ENCODE measurements at regions not wholly inside any gene's neighbourhood (a gene's known extent, or its start where the extent isn't known, plus 50 kb on each side); places are given as distances from the start of the nearest gene placed in this dataset.

DNA sequence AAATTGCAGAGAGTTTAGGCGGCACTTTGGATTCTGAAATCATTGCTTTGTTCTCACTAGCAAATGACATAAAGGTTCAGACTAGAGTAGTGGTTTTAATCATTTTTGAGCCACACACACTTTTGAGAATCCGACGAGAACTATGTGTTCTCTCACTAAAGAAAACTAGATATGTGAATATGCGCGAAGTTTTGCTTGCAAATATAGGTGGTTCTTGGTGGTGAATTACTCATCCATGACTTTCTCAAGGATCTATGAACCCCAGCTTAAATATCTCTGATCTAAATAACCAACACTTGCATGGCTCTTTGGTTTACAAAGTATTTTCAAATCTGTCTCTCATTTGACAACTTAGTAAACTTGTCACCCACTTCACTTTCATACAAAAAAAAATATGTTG, 54.8 kb downstream of the NOG start:
- WGBS, 2 donors, result 74 to 77% methylated on average over 5 of the region's 5 CpGs
- Histone ChIP-seq H3K4me1 (no peaks in the 10 kb centered on the region), H3K27ac (no peak overlapping the region), H3K4me3 (no peak overlapping the region), H3K36me3 (no peaks in the 10 kb centered on the region), H3K27me3 (no peaks in the 10 kb centered on the region), H3K9me3 (no peaks in the 10 kb centered on the region)
- DNase-seq, result no peak
- FAIRE-seq, result no peak
- no peak for ATAC-seq
- TF ChIP-seq, protein P1, sequence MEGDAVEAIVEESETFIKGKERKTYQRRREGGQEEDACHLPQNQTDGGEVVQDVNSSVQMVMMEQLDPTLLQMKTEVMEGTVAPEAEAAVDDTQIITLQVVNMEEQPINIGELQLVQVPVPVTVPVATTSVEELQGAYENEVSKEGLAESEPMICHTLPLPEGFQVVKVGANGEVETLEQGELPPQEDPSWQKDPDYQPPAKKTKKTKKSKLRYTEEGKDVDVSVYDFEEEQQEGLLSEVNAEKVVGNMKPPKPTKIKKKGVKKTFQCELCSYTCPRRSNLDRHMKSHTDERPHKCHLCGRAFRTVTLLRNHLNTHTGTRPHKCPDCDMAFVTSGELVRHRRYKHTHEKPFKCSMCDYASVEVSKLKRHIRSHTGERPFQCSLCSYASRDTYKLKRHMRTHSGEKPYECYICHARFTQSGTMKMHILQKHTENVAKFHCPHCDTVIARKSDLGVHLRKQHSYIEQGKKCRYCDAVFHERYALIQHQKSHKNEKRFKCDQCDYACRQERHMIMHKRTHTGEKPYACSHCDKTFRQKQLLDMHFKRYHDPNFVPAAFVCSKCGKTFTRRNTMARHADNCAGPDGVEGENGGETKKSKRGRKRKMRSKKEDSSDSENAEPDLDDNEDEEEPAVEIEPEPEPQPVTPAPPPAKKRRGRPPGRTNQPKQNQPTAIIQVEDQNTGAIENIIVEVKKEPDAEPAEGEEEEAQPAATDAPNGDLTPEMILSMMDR (IDR thresholded peaks at IDR 0.05), result no peak
- intact Hi-C loops (cut with DNase I), result no loop called here

DNA sequence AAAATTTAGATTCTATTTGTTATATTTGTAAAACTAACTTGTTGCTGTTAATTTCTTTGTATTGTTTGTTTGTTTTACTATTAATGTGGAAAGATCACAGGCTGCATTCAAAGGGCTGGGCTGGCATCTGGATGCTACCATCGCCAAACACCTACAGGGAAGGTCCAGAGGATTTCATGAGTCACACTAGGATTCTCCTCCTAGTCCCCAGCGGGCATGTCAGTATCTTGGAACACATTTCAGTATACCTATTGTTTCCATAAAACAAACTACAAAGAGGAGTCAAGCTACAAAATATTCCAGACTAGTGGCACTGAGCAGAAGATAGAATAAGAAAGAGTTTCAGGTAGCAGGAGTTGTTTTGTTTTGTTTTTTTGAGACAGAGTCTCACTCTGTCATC, 55.3 kb downstream of the NOG start:
- ATAC-seq (no peak), FAIRE-seq (no peak), DNase-seq (no peak)
- H3K4me1 ChIP-seq, result no peaks in the 10 kb centered on the region
- WGBS, 2 donors, result 54 to 60% methylated on average over 2 of the region's 2 CpGs
- no peaks in the 10 kb centered on the region for H3K27me3 ChIP-seq
- no peaks in the 10 kb centered on the region for H3K9me3 ChIP-seq
- no peak overlapping the region for H3K27ac ChIP-seq
- H3K36me3 ChIP-seq, result no peaks in the 10 kb centered on the region
- intact Hi-C loops (cut with DNase I), result no loop called here
- TF ChIP-seq, protein P1 (IDR thresholded peaks at IDR 0.05), result no peak
- no peak overlapping the region for H3K4me3 ChIP-seq

DNA sequence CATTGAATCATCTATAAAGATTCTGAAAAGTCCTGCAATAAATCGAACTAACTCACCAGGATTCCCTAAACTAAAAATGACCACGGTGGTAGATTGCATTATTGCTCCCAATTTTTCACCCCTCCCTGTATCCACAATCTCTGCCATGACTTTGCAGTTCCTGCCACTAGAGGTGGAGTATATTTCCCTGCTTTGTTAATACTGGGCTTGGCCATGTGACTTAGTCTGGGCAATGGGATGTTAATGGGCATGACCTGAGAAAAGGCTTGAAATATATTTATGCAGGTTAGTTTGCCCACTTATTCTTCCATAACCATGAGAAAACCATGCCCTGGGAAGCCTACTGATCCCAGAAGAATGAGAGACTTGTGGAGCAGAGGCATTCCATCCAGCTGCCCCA, 59.1 kb downstream of the NOG start:
- Histone ChIP-seq H3K27ac (no peak overlapping the region), H3K4me3 (no peak overlapping the region), H3K9me3 (no peaks in the 10 kb centered on the region), H3K36me3 (no peaks in the 10 kb centered on the region), H3K27me3 (no peaks in the 10 kb centered on the region), H3K4me1 (no peaks in the 10 kb centered on the region)
- DNase-seq (no peak), ATAC-seq (no peak), FAIRE-seq (no peak)
- 25 to 28% methylated on average over 2 of the region's 2 CpGs for WGBS, 2 donors
- intact Hi-C loops (cut with DNase I), result no loop called here
- TF ChIP-seq, protein P1 (IDR thresholded peaks at IDR 0.05), result no peak

DNA sequence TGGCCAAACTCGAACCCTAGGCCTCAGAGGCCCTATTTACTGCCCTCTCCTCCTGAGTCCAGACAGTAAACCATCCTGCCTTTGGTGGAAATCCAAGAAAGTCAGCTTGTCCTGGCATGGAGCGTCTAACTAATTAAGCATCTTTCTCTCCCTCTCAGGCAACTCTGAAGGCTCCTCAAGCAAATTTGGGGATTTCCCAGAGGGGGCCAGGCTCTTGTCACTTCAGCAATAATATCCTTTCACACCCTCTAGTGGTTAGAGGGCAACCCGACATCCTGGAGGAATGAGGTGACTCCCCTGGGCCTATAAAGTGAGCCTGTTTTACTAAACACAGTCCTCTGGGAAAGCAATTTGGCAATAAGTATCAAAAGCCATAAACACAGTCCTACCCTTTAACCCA, 60.4 kb downstream of the NOG start:
- no peaks in the 10 kb centered on the region for H3K4me1 ChIP-seq
- H3K36me3 ChIP-seq, result no peaks in the 10 kb centered on the region
- DNase-seq, result no peak
- H3K4me3 ChIP-seq, result no peak overlapping the region
- no peak for FAIRE-seq
- H3K9me3 ChIP-seq, result no peaks in the 10 kb centered on the region
- 43% methylated on average over 3 of the region's 3 CpGs for WGBS, 2 donors
- peak in 2 of 4 donors; percentile 22 to 55 for ATAC-seq
- TF ChIP-seq, protein P1 (IDR thresholded peaks at IDR 0.05), result no peak
- H3K27me3 ChIP-seq, result no peaks in the 10 kb centered on the region
- intact Hi-C loops (cut with DNase I), result no loop called here
- no peak overlapping the region for H3K27ac ChIP-seq

DNA sequence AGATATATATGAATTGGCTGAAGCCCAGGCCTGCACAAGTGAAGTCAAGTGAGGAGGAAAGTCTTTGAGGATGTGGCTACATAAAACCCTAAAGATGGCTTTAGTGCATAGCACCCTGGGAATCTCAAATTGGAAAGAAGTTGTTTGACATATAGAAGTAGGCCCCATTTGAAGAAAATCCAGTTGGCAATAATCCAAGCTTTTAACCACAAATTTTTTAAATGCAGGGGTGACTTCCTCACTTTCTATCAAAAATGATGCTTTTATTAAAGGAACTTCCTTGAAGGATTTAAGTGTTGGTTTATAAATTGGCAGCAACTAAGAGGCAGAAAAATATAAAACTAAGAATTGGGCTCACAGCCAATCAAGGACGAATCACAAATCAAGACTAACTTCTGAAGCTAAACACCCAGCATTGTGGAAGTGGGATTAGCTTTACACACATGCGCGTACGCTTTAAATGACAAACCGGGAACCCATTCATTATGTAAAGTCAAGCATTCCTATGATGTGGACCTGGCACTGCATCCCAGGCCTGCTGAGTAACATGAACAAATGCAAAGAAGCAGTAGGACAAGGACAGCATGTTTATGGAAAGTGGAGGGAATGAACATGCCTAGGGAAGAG, 63.3 kb downstream of the NOG start:
- H3K27me3 ChIP-seq, result no peaks in the 10 kb centered on the region
- H3K36me3 ChIP-seq, result no peaks in the 10 kb centered on the region
- TF ChIP-seq, protein P1 (IDR thresholded peaks at IDR 0.05), result no peak
- H3K4me3 ChIP-seq, result no peak overlapping the region
- DNase-seq (no peak), ATAC-seq (no peak), FAIRE-seq (no peak)
- intact Hi-C loops (cut with DNase I), result no loop called here
- WGBS, 2 donors, result 71 to 79% methylated on average over 5 of the region's 5 CpGs
- H3K27ac ChIP-seq, result no peak overlapping the region
- H3K4me1 ChIP-seq, result no peaks in the 10 kb centered on the region
- no peaks in the 10 kb centered on the region for H3K9me3 ChIP-seq
